Gastrocnemius medialis (tissue), 4 donors: ENCODE measurements at regions not wholly inside any gene's neighbourhood (a gene's known extent, or its start where the extent isn't known, plus 50 kb on each side); places are given as distances from the start of the nearest gene placed in this dataset.

Experiments
- ATAC-seq, 2 donors: fragments of 150-250 bp; one replicate each; pipeline ENCODE4 v1.9.1; 2016
- DNase-seq, 2 donors: peaks; one replicate each; pipeline ENCODE4 v3.0.0-alpha.2; 2019
- H3K27ac ChIP-seq, 4 donors: fragments of 200-600 bp; sonication (generic); 1 replicate in 1 of 4; 2 replicates in 3 of 4; pipeline ENCODE4 v1.5.1; 2016 to 2018; ENCODE audit warnings: mild to moderate bottlenecking in 2 of 4, moderate library complexity in 1 of 4
- H3K27me3 ChIP-seq, 3 donors: fragments of 200-600 bp; sonication (generic) in 2 of 3; 1 replicate in 1 of 3; 2 replicates in 2 of 3; pipeline versions ENCODE4 v1.5.1 to v1.6.0; 2016 to 2019; ENCODE audit warnings: mild to moderate bottlenecking in 1 of 3, moderate library complexity in 1 of 3
- H3K36me3 ChIP-seq, 2 donors: fragments of 200-600 bp; sonication (generic) in 1 of 2; one replicate each; pipeline ENCODE4 v1.5.1; 2017 to 2018
- H3K4me1 ChIP-seq, 2 donors: fragments of 200-600 bp; sonication (generic) in 1 of 2; one replicate each; pipeline ENCODE4 v1.5.1; 2016 to 2017; ENCODE audit warnings: mild to moderate bottlenecking in 2 of 2
- H3K4me3 ChIP-seq, 4 donors: fragments of 200-600 bp; sonication (generic) in 3 of 4; 1 replicate in 1 of 4; 2 replicates in 3 of 4; pipeline ENCODE4 v1.5.1; 2016 to 2019; ENCODE audit warnings: mild to moderate bottlenecking in 2 of 4
- H3K9me3 ChIP-seq, 3 donors: fragments of 200-600 bp; sonication (generic) in 2 of 3; 1 replicate in 1 of 3; 2 replicates in 2 of 3; pipeline ENCODE4 v1.5.1; 2016 to 2019
- CTCF ChIP-seq, 5 experiments: fragments of 450-650 bp in 3 of 5; fragments of 200-600 bp in 2 of 5; sonication (generic) in 2 of 5; IDR thresholded peaks in 4 of 5; conservative IDR thresholded peaks in 1 of 5; 1 replicate in 4 of 5; 2 replicates in 1 of 5; pipeline ENCODE4 v1.5.1; 2016 to 2019; ENCODE audit warnings: antibody characterized with exemption in 5 of 5, mild to moderate bottlenecking in 3 of 5, moderate library complexity in 3 of 5
- POLR2A ChIP-seq, 2 donors: fragments of 450-650 bp; IDR thresholded peaks; one replicate each; pipeline ENCODE4 v1.6.1; 2017; ENCODE audit warnings: antibody characterized with exemption in 2 of 2, mild to moderate bottlenecking in 2 of 2, moderate library complexity in 2 of 2
- in situ Hi-C, 4 donors: fragments of 200-750 bp; cut with MboI; loops; one replicate each; pipeline versions ENCODE4 v1.15.0 to v1.8.0; 2017; ENCODE audit warnings: low sequenced_read_pairs in 4 of 4
- intact Hi-C: fragments of 100-400 bp; cut with DNase I; formaldehyde crosslinking; loops from one replicate; pipeline ENCODE4 v1.15.1; 2023; ENCODE audit warnings: low total_unique reads

GRCh38 chr12:96131230-96131788 lies 62.9 kb upstream of the ELK3 start:
- Histone ChIP-seq H3K27ac (no peak overlapping the region), H3K27me3 (no peaks in the 10 kb centered on the region), H3K36me3 (no peaks in the 10 kb centered on the region), H3K4me3 (no peak overlapping the region), H3K4me1 (no peaks in the 10 kb centered on the region), H3K9me3 (no peaks in the 10 kb centered on the region)
- ATAC-seq = no peak
- intact Hi-C loops (no loop called here), in situ Hi-C loops (no loop called here)
- DNase-seq = no peak
- TF ChIP-seq POLR2A (IDR thresholded peaks at IDR 0.05) (no peak), CTCF (IDR thresholded peaks at IDR 0.05 in 4 of 5, conservative IDR thresholded peaks at IDR 0.05 in 1 of 5) (no peak)

- Histone ChIP-seq H3K4me1 (no peaks in the 10 kb centered on the region), H3K4me3 (no peak overlapping the region), H3K27ac (no peak overlapping the region), H3K9me3 (no peaks in the 10 kb centered on the region), H3K36me3 (no peaks in the 10 kb centered on the region), H3K27me3 (no peaks in the 10 kb centered on the region)
- DNase-seq (no peak), ATAC-seq (no peak)
- TF ChIP-seq CTCF (IDR thresholded peaks at IDR 0.05 in 4 of 5, conservative IDR thresholded peaks at IDR 0.05 in 1 of 5) = peak in 3 of 5 experiments; percentile 10 to 30 (median 13)
- TF ChIP-seq POLR2A (IDR thresholded peaks at IDR 0.05) = no peak
- intact Hi-C loops = no loop called here
- in situ Hi-C loops = no loop called here
Measured at GRCh38 chr12:96132819-96133218, 61.4 kb upstream of the ELK3 start.

- ATAC-seq (no peak), DNase-seq (no peak)
- TF ChIP-seq CTCF (IDR thresholded peaks at IDR 0.05 in 4 of 5, conservative IDR thresholded peaks at IDR 0.05 in 1 of 5) = no peak
- TF ChIP-seq POLR2A (IDR thresholded peaks at IDR 0.05) = no peak
- in situ Hi-C loops (no loop called here), intact Hi-C loops (no loop called here)
- Histone ChIP-seq H3K27ac (no peak overlapping the region), H3K27me3 (no peaks in the 10 kb centered on the region), H3K4me1 (no peaks in the 10 kb centered on the region), H3K9me3 (no peaks in the 10 kb centered on the region), H3K36me3 (no peaks in the 10 kb centered on the region), H3K4me3 (no peak overlapping the region)
Measured at GRCh38 chr12:96134200-96134599, 60.0 kb upstream of the ELK3 start.

- no peaks in the 10 kb centered on the region for H3K27me3 ChIP-seq
- H3K4me3 ChIP-seq = no peak overlapping the region
- in situ Hi-C loops (no loop called here), intact Hi-C loops (no loop called here)
- ATAC-seq (no peak), DNase-seq (no peak)
- TF ChIP-seq POLR2A (IDR thresholded peaks at IDR 0.05) = no peak
- H3K27ac ChIP-seq = no peak overlapping the region
- H3K36me3 ChIP-seq = no peaks in the 10 kb centered on the region
- no peaks in the 10 kb centered on the region for H3K4me1 ChIP-seq
- no peaks in the 10 kb centered on the region for H3K9me3 ChIP-seq
Measured at GRCh38 chr12:96136161-96136560, 58.0 kb upstream of the ELK3 start.

DNA sequence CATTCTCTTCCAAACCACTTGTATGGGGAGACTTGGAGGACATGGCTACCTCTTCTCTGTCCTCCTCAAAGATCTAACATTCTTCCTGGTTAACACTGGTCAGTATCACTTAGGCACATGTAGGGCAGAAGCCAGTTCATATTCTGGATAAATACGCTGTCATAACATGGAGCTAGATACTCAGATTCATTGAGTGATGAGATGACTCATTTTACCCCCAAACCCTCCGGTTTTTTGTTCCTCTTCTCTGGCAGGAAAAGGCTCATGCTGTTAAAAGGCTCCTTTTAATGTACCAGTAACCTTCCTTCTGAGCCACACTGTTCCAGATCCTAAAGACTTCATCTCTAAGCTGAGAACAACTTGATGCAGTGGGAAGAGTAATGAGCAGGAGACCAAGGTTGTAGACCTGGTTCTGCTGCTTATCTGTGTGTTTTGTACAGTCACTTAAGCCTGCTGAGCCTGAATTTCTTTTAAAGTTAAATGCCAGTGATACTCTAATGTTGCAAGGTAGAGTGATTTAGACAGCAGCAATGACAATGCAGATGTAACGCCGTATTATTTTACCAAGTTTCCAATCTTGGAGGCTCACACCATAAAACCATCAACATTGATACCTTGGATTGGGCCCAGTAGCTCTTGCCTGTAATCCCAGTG lies 57.3 kb upstream of the ELK3 start:
- no peak overlapping the region for H3K27ac ChIP-seq
- ATAC-seq = no peak
- TF ChIP-seq POLR2A (IDR thresholded peaks at IDR 0.05) (no peak), CTCF (IDR thresholded peaks at IDR 0.05 in 4 of 5, conservative IDR thresholded peaks at IDR 0.05 in 1 of 5) (no peak)
- no peaks in the 10 kb centered on the region for H3K9me3 ChIP-seq
- intact Hi-C loops (no loop called here), in situ Hi-C loops (no loop called here)
- H3K36me3 ChIP-seq = no peaks in the 10 kb centered on the region
- no peak overlapping the region for H3K4me3 ChIP-seq
- no peaks in the 10 kb centered on the region for H3K27me3 ChIP-seq
- no peak for DNase-seq
- H3K4me1 ChIP-seq = no peaks in the 10 kb centered on the region
